ENCODE measurements at regions not wholly inside any gene's neighbourhood (a gene's known extent, or its start where the extent isn't known, plus 50 kb on each side); places are given as distances from the start of the nearest gene placed in this dataset.

- DNase-seq: no peak
Measured at GRCh38 chr2:81767187-81767912, 1462.8 kb upstream of the LRRTM1 start.

- DNase-seq: no peak
Measured at GRCh38 chr2:81747481-81748070, 1443.0 kb upstream of the LRRTM1 start.

GRCh38 chr2:81739966-81740365 is 1435.4 kb upstream of the LRRTM1 start:
- no peak for DNase-seq

- no peak for DNase-seq
Measured at GRCh38 chr2:81734981-81735380, 1430.4 kb upstream of the LRRTM1 start.

GRCh38 chr2:81714817-81715216 is 1410.3 kb upstream of the LRRTM1 start:
- no peak for DNase-seq

GRCh38 chr2:81706856-81707255 is 1402.3 kb upstream of the LRRTM1 start:
- no peak for DNase-seq

GRCh38 chr2:81703831-81704230 is 1399.3 kb upstream of the LRRTM1 start:
- no peak for DNase-seq

GRCh38 chr2:81692566-81692965 is 1388.0 kb upstream of the LRRTM1 start:
- DNase-seq: no peak

- no peak for DNase-seq
Measured at GRCh38 chr2:81675641-81676040, 1371.1 kb upstream of the LRRTM1 start.

- DNase-seq: no peak
Measured at GRCh38 chr2:81672923-81673322, 1368.4 kb upstream of the LRRTM1 start.

GRCh38 chr2:81672516-81672915 is 1368.0 kb upstream of the LRRTM1 start:
- DNase-seq: no peak

GRCh38 chr2:81670885-81671284 is 1366.3 kb upstream of the LRRTM1 start:
- DNase-seq: no peak

GRCh38 chr2:81661081-81661480 is 1356.5 kb upstream of the LRRTM1 start:
- DNase-seq: no peak

- no peak for DNase-seq
Measured at GRCh38 chr2:81658227-81658626, 1353.7 kb upstream of the LRRTM1 start.

GRCh38 chr2:81650048-81650971 is 1345.8 kb upstream of the LRRTM1 start:
- no peak for DNase-seq

GRCh38 chr2:81648806-81649205 is 1344.3 kb upstream of the LRRTM1 start:
- no peak for DNase-seq

- no peak for DNase-seq
Measured at GRCh38 chr2:81648370-81648769, 1343.8 kb upstream of the LRRTM1 start.

- no peak for DNase-seq
Measured at GRCh38 chr2:81647715-81648230, 1343.2 kb upstream of the LRRTM1 start.

GRCh38 chr2:81645745-81646301 is 1341.3 kb upstream of the LRRTM1 start:
- no peak for DNase-seq

- no peak for DNase-seq
Measured at GRCh38 chr2:81644189-81644588, 1339.6 kb upstream of the LRRTM1 start.

- DNase-seq: no peak
Measured at GRCh38 chr2:81624825-81625224, 1320.3 kb upstream of the LRRTM1 start.

GRCh38 chr2:81600088-81600487 is 1295.5 kb upstream of the LRRTM1 start:
- no peak for DNase-seq

- DNase-seq: no peak
Measured at GRCh38 chr2:81598453-81598852, 1293.9 kb upstream of the LRRTM1 start.

Measured in activated naive CD4-positive, alpha-beta T cell (primary cell).